Neural cell (in vitro differentiated cells): ENCODE measurements at regions not wholly inside any gene's neighbourhood (a gene's known extent, or its start where the extent isn't known, plus 50 kb on each side); places are given as distances from the start of the nearest gene placed in this dataset.

ENCODE experiments used
- CTCF ChIP-seq: fragments of 450-650 bp; IDR thresholded peaks from 2 replicates; pipeline ENCODE4 v1.5.1; 2014; ENCODE audit warnings: antibody characterized with exemption, mild to moderate bottlenecking, moderate library complexity; ENCODE audit not compliant: poor library complexity, severe bottlenecking
- EP300 ChIP-seq: fragments of 450-650 bp; conservative IDR thresholded peaks from 2 replicates; pipeline ENCODE4 v1.6.1; 2014; ENCODE audit warnings: antibody characterized with exemption, mild to moderate bottlenecking, moderate library complexity; ENCODE audit not compliant: poor library complexity, severe bottlenecking
- EZH2 ChIP-seq: fragments of 200-600, 300-800 bp; shearing (Covaris generic), sonication (generic); IDR thresholded peaks from 2 replicates; pipeline ENCODE4 v1.6.1; 2014; ENCODE audit warnings: antibody characterized with exemption, low read length, borderline replicate concordance, mild to moderate bottlenecking; ENCODE audit not compliant: insufficient read depth, poor library complexity, severe bottlenecking
- MXI1 ChIP-seq: fragments of 450-650 bp; conservative IDR thresholded peaks from 2 replicates; pipeline ENCODE4 v1.6.1; 2014; ENCODE audit warnings: antibody characterized with exemption, mild to moderate bottlenecking; ENCODE audit not compliant: poor library complexity, severe bottlenecking
- POLR2AphosphoS5 ChIP-seq: IDR thresholded peaks from 2 replicates; pipeline ENCODE4 v1.6.1; 2012
- SMC3 ChIP-seq: fragments of 450-650 bp; conservative IDR thresholded peaks from 2 replicates; pipeline ENCODE4 v1.6.1; 2014; ENCODE audit warnings: antibody characterized with exemption, mild to moderate bottlenecking, moderate library complexity; ENCODE audit not compliant: poor library complexity
- TAF1 ChIP-seq: IDR thresholded peaks from 2 replicates; pipeline ENCODE4 v1.6.1; 2012; ENCODE audit warnings: low read depth
- TF ChIP-seq, protein P1 (sequence below): IDR thresholded peaks from 2 replicates; pipeline ENCODE4 v1.6.1; 2012; ENCODE audit warnings: borderline replicate concordance

DNA sequence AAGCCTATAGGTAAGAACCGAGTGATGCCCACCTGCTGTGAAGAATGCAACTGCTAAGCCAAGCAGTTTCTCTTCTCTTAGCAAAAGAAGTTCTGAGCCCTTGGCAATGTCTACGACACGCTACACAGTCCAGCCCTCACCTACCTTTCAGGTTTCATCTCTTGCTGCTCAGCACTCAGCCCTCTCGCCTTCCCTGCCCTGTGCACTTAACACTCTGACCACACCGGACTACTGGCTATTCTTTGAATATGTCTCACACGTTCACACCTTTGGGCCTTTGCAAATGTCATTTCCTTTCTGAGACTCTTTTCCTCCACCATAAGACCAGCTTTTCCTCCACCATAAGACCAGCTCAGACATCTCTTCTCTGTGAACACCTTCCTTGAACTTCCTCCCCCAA, 67.0 kb upstream of the ITGB1 start:
- TF ChIP-seq EZH2 (no peak), CTCF (no peak), POLR2AphosphoS5 (no peak), TAF1 (no peak), EP300 (no peak), SMC3 (no peak), MXI1 (no peak)
- TF ChIP-seq, protein P1, sequence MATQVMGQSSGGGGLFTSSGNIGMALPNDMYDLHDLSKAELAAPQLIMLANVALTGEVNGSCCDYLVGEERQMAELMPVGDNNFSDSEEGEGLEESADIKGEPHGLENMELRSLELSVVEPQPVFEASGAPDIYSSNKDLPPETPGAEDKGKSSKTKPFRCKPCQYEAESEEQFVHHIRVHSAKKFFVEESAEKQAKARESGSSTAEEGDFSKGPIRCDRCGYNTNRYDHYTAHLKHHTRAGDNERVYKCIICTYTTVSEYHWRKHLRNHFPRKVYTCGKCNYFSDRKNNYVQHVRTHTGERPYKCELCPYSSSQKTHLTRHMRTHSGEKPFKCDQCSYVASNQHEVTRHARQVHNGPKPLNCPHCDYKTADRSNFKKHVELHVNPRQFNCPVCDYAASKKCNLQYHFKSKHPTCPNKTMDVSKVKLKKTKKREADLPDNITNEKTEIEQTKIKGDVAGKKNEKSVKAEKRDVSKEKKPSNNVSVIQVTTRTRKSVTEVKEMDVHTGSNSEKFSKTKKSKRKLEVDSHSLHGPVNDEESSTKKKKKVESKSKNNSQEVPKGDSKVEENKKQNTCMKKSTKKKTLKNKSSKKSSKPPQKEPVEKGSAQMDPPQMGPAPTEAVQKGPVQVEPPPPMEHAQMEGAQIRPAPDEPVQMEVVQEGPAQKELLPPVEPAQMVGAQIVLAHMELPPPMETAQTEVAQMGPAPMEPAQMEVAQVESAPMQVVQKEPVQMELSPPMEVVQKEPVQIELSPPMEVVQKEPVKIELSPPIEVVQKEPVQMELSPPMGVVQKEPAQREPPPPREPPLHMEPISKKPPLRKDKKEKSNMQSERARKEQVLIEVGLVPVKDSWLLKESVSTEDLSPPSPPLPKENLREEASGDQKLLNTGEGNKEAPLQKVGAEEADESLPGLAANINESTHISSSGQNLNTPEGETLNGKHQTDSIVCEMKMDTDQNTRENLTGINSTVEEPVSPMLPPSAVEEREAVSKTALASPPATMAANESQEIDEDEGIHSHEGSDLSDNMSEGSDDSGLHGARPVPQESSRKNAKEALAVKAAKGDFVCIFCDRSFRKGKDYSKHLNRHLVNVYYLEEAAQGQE = no peak
